Naive thymus-derived CD4-positive, alpha-beta T cell (primary cell): ENCODE measurements at regions not wholly inside any gene's neighbourhood (a gene's known extent, or its start where the extent isn't known, plus 50 kb on each side); places are given as distances from the start of the nearest gene placed in this dataset.

Source experiments
- ATAC-seq: fragments of 150-1000 bp; cut with Tn5 transposase; 2 replicates; pipeline ENCODE4 v1.10.0; 2021; ENCODE audit warnings: mild to moderate bottlenecking, moderate library complexity
- CTCF ChIA-PET: fragments of 350-600 bp; sonication (Branson Sonifier 250); formaldehyde crosslinking; loops from one replicate; lab custom pipeline; 2021; ENCODE audit warnings: antibody characterized with exemption; lab: Charles Lee
- POLR2A ChIA-PET: fragments of 350-600 bp; sonication (Branson Sonifier 250); formaldehyde crosslinking; loops from one replicate; lab custom pipeline; 2021; ENCODE audit warnings: antibody characterized with exemption, inconsistent platforms; lab: Charles Lee
- DNase-seq, 9 donors: peaks; one replicate each; pipeline versions ENCODE4 v3.0.0 to v3.0.0-alpha.2; 2020 to 2022; ENCODE audit warnings: mixed read lengths in 1 of 9
- H3K27ac ChIP-seq: one replicate; pipeline ENCODE4 v1.7.0; 2013; ENCODE audit warnings: mild to moderate bottlenecking, low read depth, low read length, moderate library complexity
- H3K27me3 ChIP-seq, 2 donors: one replicate each; pipeline ENCODE4 v1.7.0; 2013; ENCODE audit warnings: low read length in 2 of 2, mild to moderate bottlenecking in 2 of 2, moderate library complexity in 2 of 2; ENCODE audit not compliant: control insufficient read depth in 2 of 2, insufficient read depth in 2 of 2
- H3K36me3 ChIP-seq, 3 experiments: 1 replicate in 2 of 3; 2 replicates in 1 of 3; pipeline ENCODE4 v1.7.0; 2013; ENCODE audit warnings: low read length in 3 of 3, mild to moderate bottlenecking in 3 of 3, moderate library complexity in 1 of 3; ENCODE audit not compliant: insufficient read depth in 3 of 3, control insufficient read depth in 2 of 3
- H3K4me1 ChIP-seq, 2 donors: one replicate each; pipeline ENCODE4 v1.7.0; 2013; ENCODE audit warnings: low read length in 2 of 2, mild to moderate bottlenecking in 2 of 2, moderate library complexity in 1 of 2; ENCODE audit not compliant: control insufficient read depth in 2 of 2, insufficient read depth in 2 of 2
- H3K4me3 ChIP-seq: 2 replicates; pipeline ENCODE4 v1.7.0; 2013; ENCODE audit warnings: mild to moderate bottlenecking, low read length
- H3K9me3 ChIP-seq, 3 experiments: 1 replicate in 2 of 3; 2 replicates in 1 of 3; pipeline ENCODE4 v1.7.0; 2013; ENCODE audit warnings: low read length in 3 of 3; ENCODE audit not compliant: control insufficient read depth in 2 of 3
- H3K27ac Mint-ChIP-seq, 9 donors: one replicate each; pipeline ENCODE4 v1.8.0; 2020 to 2022; ENCODE audit warnings: mixed read lengths in 9 of 9, mild to moderate bottlenecking in 8 of 9, moderate library complexity in 5 of 9, inconsistent platforms in 2 of 9
- H3K27me3 Mint-ChIP-seq, 5 donors: one replicate each; pipeline ENCODE4 v1.8.0; 2021 to 2022; ENCODE audit warnings: mixed read lengths in 5 of 5, mild to moderate bottlenecking in 1 of 5
- H3K36me3 Mint-ChIP-seq, 5 donors: one replicate each; pipeline ENCODE4 v1.8.0; 2020 to 2022; ENCODE audit warnings: mixed read lengths in 5 of 5, mild to moderate bottlenecking in 3 of 5, inconsistent platforms in 1 of 5
- H3K4me1 Mint-ChIP-seq, 7 donors: one replicate each; pipeline ENCODE4 v1.8.0; 2020 to 2022; ENCODE audit warnings: mixed read lengths in 7 of 7, mild to moderate bottlenecking in 3 of 7, inconsistent platforms in 1 of 7
- H3K4me3 Mint-ChIP-seq, 10 donors: one replicate each; pipeline ENCODE4 v1.8.0; 2020 to 2022; ENCODE audit warnings: mild to moderate bottlenecking in 10 of 10, mixed read lengths in 10 of 10, moderate library complexity in 6 of 10, inconsistent platforms in 2 of 10
- H3K9me3 Mint-ChIP-seq, 11 donors: one replicate each; pipeline ENCODE4 v1.8.0; 2020 to 2022; ENCODE audit warnings: mixed read lengths in 11 of 11, mild to moderate bottlenecking in 4 of 11, inconsistent platforms in 1 of 11, moderate library complexity in 1 of 11
- intact Hi-C, 2 donors: fragments of 100-400 bp; cut with micrococcal nuclease; formaldehyde crosslinking; loops; one replicate each; pipeline ENCODE4 v1.15.1; 2023

DNA sequence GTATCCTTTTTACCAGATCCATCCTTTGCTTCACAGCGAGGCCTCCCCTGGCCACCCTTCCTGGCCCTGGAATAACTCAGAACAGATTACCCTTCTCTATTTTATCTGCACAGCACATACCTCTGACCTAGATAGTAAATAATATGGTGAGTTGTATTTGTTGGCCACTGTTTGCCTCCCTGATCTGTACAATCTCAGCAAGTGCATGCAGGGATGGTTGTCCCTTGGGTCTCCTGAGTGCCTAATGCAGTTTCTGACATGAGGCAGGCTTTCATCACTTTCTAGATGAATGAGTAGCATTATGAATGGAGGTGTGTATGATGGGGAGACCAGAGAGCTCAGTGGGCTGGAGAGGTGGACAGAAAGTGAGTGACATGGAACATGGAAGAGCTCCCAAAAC lies 525.1 kb upstream of the IGFBP3 start:
- H3K4me3 Mint-ChIP-seq, result no peak overlapping the region
- H3K36me3 Mint-ChIP-seq, result no peaks in the 10 kb centered on the region

DNA sequence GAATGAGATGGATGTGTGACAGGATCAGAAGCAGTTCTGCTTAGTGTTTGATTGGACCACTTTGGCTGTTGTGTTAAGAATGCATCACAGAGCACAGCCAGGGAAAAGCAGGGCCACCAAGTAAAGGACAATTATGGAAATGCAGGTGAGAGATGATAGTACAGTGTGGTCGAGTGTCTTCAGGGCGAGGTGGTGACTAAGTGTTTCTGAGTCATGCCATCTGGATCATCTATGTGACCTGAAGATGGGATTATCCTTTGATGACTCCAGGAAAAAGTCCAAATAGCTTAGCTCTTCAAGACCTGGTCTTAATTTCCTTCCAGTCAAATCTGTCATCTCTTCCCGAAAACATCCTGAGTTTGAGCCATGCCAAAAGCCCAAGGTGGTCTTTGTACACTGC lies 523.2 kb upstream of the IGFBP3 start:
- H3K4me1 Mint-ChIP-seq, result no peaks in the 10 kb centered on the region
- H3K36me3 Mint-ChIP-seq, result peaks cover 0 to 4% (median 0%) of the 10 kb centered on the region in 5 donors
- CTCF ChIA-PET, result no interaction called here
- Histone ChIP-seq H3K9me3 (no peaks in the 10 kb centered on the region), H3K27ac (no peak overlapping the region), H3K4me1 (no peaks in the 10 kb centered on the region), H3K36me3 (no peaks in the 10 kb centered on the region), H3K27me3 (no peaks in the 10 kb centered on the region), H3K4me3 (no peak overlapping the region)
- peaks cover 3 to 38% (median 16%) of the 10 kb centered on the region in 11 donors for H3K9me3 Mint-ChIP-seq
- POLR2A ChIA-PET, result no interaction called here
- ATAC-seq (no peak), DNase-seq (no peak)
- no peak overlapping the region for H3K27ac Mint-ChIP-seq
- H3K4me3 Mint-ChIP-seq, result no peak overlapping the region
- intact Hi-C loops, result no loop called here
- peaks cover 0 to 10% (median 0%) of the 10 kb centered on the region in 5 donors for H3K27me3 Mint-ChIP-seq

More for the DNA sequence above, 525.1 kb upstream of the IGFBP3 start:
- Mint-ChIP-seq H3K27ac (peak overlapping the region in 1 of 9 donors; percentile 59), H3K27me3 (peaks cover 0 to 9% (median 0%) of the 10 kb centered on the region in 5 donors), H3K4me1 (no peaks in the 10 kb centered on the region), H3K9me3 (peaks cover 0 to 39% (median 15%) of the 10 kb centered on the region in 11 donors)
- ChIA-PET POLR2A (no interaction called here), CTCF (no interaction called here)
- no peak for DNase-seq
- Histone ChIP-seq H3K27ac (no peak overlapping the region), H3K27me3 (no peaks in the 10 kb centered on the region), H3K36me3 (no peaks in the 10 kb centered on the region), H3K4me3 (no peak overlapping the region), H3K4me1 (no peaks in the 10 kb centered on the region), H3K9me3 (no peaks in the 10 kb centered on the region)
- ATAC-seq, result no peak
- intact Hi-C loops, result no loop called here

- H3K4me1 Mint-ChIP-seq, result no peaks in the 10 kb centered on the region
- H3K9me3 Mint-ChIP-seq, result peaks cover 3 to 46% (median 15%) of the 10 kb centered on the region in 11 donors
- Histone ChIP-seq H3K27me3 (no peaks in the 10 kb centered on the region), H3K36me3 (no peaks in the 10 kb centered on the region), H3K9me3 (no peaks in the 10 kb centered on the region), H3K27ac (no peak overlapping the region), H3K4me1 (no peaks in the 10 kb centered on the region), H3K4me3 (no peak overlapping the region)
- POLR2A ChIA-PET, result no interaction called here
- peaks cover 0 to 4% (median 0%) of the 10 kb centered on the region in 5 donors for H3K36me3 Mint-ChIP-seq
- no peak overlapping the region for H3K4me3 Mint-ChIP-seq
- no peak for ATAC-seq
- peaks cover 0 to 10% (median 0%) of the 10 kb centered on the region in 5 donors for H3K27me3 Mint-ChIP-seq
- no peak for DNase-seq
- H3K27ac Mint-ChIP-seq, result no peak overlapping the region
- intact Hi-C loops, result no loop called here
- CTCF ChIA-PET, result no interaction called here
Observed at GRCh38 chr7:46440186-46440585, 519.1 kb upstream of the IGFBP3 start.

DNA sequence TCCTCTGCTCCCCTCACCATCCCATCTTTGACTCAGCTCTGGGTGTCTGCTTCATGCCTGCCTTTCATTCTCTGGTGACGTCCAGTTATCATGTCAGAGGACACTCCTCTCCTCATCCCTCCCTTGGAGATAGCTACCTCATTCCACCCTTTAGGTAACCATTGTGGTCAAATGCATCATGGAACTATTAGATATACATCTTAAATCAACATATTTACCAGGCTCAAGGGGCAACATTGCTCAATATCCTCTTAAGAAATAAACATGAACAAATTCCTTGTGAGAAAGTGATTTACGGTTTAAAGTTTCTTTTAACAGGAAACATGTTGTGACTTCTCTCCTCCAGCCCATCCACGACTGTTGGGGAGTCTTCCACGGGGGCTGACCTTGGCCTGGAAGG lies 511.6 kb upstream of the IGFBP3 start:
- Mint-ChIP-seq H3K36me3 (no peaks in the 10 kb centered on the region), H3K27ac (no peak overlapping the region), H3K9me3 (peaks cover 0 to 27% (median 11%) of the 10 kb centered on the region in 11 donors), H3K4me1 (no peaks in the 10 kb centered on the region), H3K4me3 (no peak overlapping the region), H3K27me3 (no peaks in the 10 kb centered on the region)
- Histone ChIP-seq H3K4me3 (no peak overlapping the region), H3K36me3 (no peaks in the 10 kb centered on the region), H3K9me3 (no peaks in the 10 kb centered on the region), H3K27ac (no peak overlapping the region), H3K4me1 (no peaks in the 10 kb centered on the region), H3K27me3 (no peaks in the 10 kb centered on the region)
- intact Hi-C loops, result no loop called here
- DNase-seq (no peak), ATAC-seq (no peak)
- ChIA-PET POLR2A (no interaction called here), CTCF (no interaction called here)

DNA sequence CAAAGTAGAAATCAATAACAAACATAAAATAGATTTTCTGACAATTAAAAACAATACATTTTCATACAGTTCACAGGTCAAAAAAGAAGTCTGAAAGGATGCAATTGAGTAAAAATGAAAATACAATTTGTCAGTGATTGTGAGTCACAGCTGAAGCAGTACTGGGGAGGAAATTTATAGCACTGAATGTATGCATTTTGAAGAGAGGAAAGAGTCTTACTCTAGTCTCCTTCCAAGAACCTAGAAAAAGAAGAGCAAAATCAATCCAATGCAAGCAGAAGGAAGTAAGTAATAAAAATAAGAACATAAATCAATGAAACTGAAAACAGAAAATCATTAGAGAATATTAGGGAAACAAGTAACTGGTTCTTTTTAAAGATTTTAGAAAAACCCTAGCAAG lies 507.2 kb upstream of the IGFBP3 start:
- H3K4me3 ChIP-seq, result no peak overlapping the region
- no peaks in the 10 kb centered on the region for H3K36me3 ChIP-seq
- no peaks in the 10 kb centered on the region for H3K4me1 ChIP-seq
- Mint-ChIP-seq H3K4me3 (no peak overlapping the region), H3K27me3 (peaks cover 0 to 6% (median 0%) of the 10 kb centered on the region in 5 donors), H3K27ac (no peak overlapping the region), H3K36me3 (no peaks in the 10 kb centered on the region), H3K9me3 (peaks cover 4 to 26% (median 10%) of the 10 kb centered on the region in 11 donors), H3K4me1 (peaks cover 0 to 2% (median 0%) of the 10 kb centered on the region in 7 donors)
- ChIA-PET CTCF (no interaction called here), POLR2A (no interaction called here)
- no peak for ATAC-seq
- no peaks in the 10 kb centered on the region for H3K9me3 ChIP-seq
- DNase-seq, result no peak
- no peaks in the 10 kb centered on the region for H3K27me3 ChIP-seq
- H3K27ac ChIP-seq, result no peak overlapping the region
- intact Hi-C loops, result no loop called here

DNA sequence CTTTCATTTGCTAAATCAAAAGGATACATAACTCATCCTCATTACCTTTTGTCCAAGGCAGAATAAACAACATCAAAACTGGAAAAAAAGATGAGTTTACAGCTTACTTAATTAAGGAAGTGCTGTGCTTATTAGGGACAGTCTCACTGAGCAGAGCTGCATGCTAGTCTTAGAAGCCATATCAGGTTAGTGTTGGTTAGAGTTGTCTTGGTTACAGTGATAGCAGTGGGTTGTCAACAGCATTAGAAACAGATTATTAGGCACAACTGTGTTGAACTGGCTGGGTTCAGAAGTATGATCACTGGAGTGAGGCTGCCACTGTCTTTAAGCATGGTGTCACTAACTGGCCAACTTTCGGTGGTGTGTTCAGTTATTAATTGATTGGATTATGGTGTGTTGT lies 503.9 kb upstream of the IGFBP3 start:
- ChIA-PET POLR2A (no interaction called here), CTCF (no interaction called here)
- no peak for ATAC-seq
- no peak overlapping the region for H3K4me3 Mint-ChIP-seq
- no peak overlapping the region for H3K27ac Mint-ChIP-seq
- H3K9me3 Mint-ChIP-seq, result peaks cover 0 to 18% (median 7%) of the 10 kb centered on the region in 11 donors
- H3K4me1 Mint-ChIP-seq, result peaks cover 0 to 2% (median 0%) of the 10 kb centered on the region in 7 donors
- intact Hi-C loops, result no loop called here
- no peaks in the 10 kb centered on the region for H3K4me1 ChIP-seq
- peaks cover 0 to 6% (median 0%) of the 10 kb centered on the region in 5 donors for H3K27me3 Mint-ChIP-seq
- H3K27ac ChIP-seq, result no peak overlapping the region
- no peaks in the 10 kb centered on the region for H3K36me3 Mint-ChIP-seq
- no peaks in the 10 kb centered on the region for H3K36me3 ChIP-seq
- no peak overlapping the region for H3K4me3 ChIP-seq
- no peaks in the 10 kb centered on the region for H3K9me3 ChIP-seq
- DNase-seq, result no peak
- no peaks in the 10 kb centered on the region for H3K27me3 ChIP-seq

GRCh38 chr7:46421441-46422230 lies 500.6 kb upstream of the IGFBP3 start:
- ATAC-seq (no peak), DNase-seq (no peak)
- peaks cover 0 to 6% (median 0%) of the 10 kb centered on the region in 5 donors for H3K27me3 Mint-ChIP-seq
- no peak overlapping the region for H3K4me3 Mint-ChIP-seq
- Histone ChIP-seq H3K27me3 (no peaks in the 10 kb centered on the region), H3K4me1 (no peaks in the 10 kb centered on the region), H3K4me3 (no peak overlapping the region), H3K9me3 (no peaks in the 10 kb centered on the region), H3K27ac (no peak overlapping the region), H3K36me3 (no peaks in the 10 kb centered on the region)
- POLR2A ChIA-PET, result no interaction called here
- peaks cover 0 to 2% (median 0%) of the 10 kb centered on the region in 7 donors for H3K4me1 Mint-ChIP-seq
- CTCF ChIA-PET, result no interaction called here
- H3K27ac Mint-ChIP-seq, result no peak overlapping the region
- intact Hi-C loops, result no loop called here
- H3K36me3 Mint-ChIP-seq, result no peaks in the 10 kb centered on the region
- H3K9me3 Mint-ChIP-seq, result peaks cover 0 to 11% (median 5%) of the 10 kb centered on the region in 11 donors
